SKM-1 treated with dmso at 0.1 percent for 144 hours (cell line): ENCODE measurements at regions not wholly inside any gene's neighbourhood (a gene's known extent, or its start where the extent isn't known, plus 50 kb on each side); places are given as distances from the start of the nearest gene placed in this dataset.
"Not testable (repeated sequence)": the region's sequence is repeated elsewhere in the genome, so short reads cannot be mapped to it uniquely, and the experiment has no call there.

Experiments
- DNase-seq: peaks from one replicate; lab custom pipeline; 2025; ENCODE audit not compliant: unreplicated experiment; lab: John Stamatoyannopoulos, UW

- peak; percentile 61 for DNase-seq
Observed at GRCh38 chr13:50626101-50626547, 217.4 kb downstream of the DLEU7 start.

- no peak for DNase-seq
Observed at GRCh38 chr13:50627111-50627510, 216.4 kb downstream of the DLEU7 start.

- DNase-seq, result not testable (repeated sequence)
Observed at GRCh38 chr13:50628512-50628911, 215.0 kb downstream of the DLEU7 start.

GRCh38 chr13:50629497-50629896, 214.0 kb downstream of the DLEU7 start:
- DNase-seq, result no peak

- DNase-seq, result no peak
Observed at GRCh38 chr13:50629966-50630365, 213.5 kb downstream of the DLEU7 start.

GRCh38 chr13:50631041-50631440, 212.5 kb downstream of the DLEU7 start:
- DNase-seq, result no peak

GRCh38 chr13:50634339-50634738, 209.2 kb downstream of the DLEU7 start:
- DNase-seq, result no peak

GRCh38 chr13:50635504-50635903, 208.0 kb downstream of the DLEU7 start:
- peak; percentile 99 for DNase-seq

- DNase-seq, result peak; percentile 64
Observed at GRCh38 chr13:50636007-50636704, 207.3 kb downstream of the DLEU7 start.

- DNase-seq, result no peak
Observed at GRCh38 chr13:50643060-50643459, 200.4 kb downstream of the DLEU7 start.

GRCh38 chr13:50644081-50644871, 199.2 kb downstream of the DLEU7 start:
- DNase-seq, result no peak

- DNase-seq, result no peak
Observed at GRCh38 chr13:50645092-50645491, 198.4 kb downstream of the DLEU7 start.

- DNase-seq, result no peak
Observed at GRCh38 chr13:50646070-50646469, 197.4 kb downstream of the DLEU7 start.

GRCh38 chr13:50649211-50649610, 194.3 kb downstream of the DLEU7 start:
- no peak for DNase-seq

- DNase-seq, result no peak
Observed at GRCh38 chr13:50650592-50651504, 192.6 kb downstream of the DLEU7 start.

- DNase-seq, result no peak
Observed at GRCh38 chr13:50651922-50652321, 191.6 kb downstream of the DLEU7 start.

GRCh38 chr13:50654331-50654730, 189.2 kb downstream of the DLEU7 start:
- DNase-seq, result no peak

- DNase-seq, result not testable (repeated sequence)
Observed at GRCh38 chr13:50661881-50662280, 181.6 kb downstream of the DLEU7 start.

- DNase-seq, result no peak
Observed at GRCh38 chr13:50664951-50665350, 178.5 kb downstream of the DLEU7 start.

- no peak for DNase-seq
Observed at GRCh38 chr13:50668049-50668448, 175.4 kb downstream of the DLEU7 start.

- no peak for DNase-seq
Observed at GRCh38 chr13:50668691-50669271, 174.7 kb downstream of the DLEU7 start.
